ENCODE measurements at regions not wholly inside any gene's neighbourhood (a gene's known extent, or its start where the extent isn't known, plus 50 kb on each side); places are given as distances from the start of the nearest gene placed in this dataset.

DNA sequence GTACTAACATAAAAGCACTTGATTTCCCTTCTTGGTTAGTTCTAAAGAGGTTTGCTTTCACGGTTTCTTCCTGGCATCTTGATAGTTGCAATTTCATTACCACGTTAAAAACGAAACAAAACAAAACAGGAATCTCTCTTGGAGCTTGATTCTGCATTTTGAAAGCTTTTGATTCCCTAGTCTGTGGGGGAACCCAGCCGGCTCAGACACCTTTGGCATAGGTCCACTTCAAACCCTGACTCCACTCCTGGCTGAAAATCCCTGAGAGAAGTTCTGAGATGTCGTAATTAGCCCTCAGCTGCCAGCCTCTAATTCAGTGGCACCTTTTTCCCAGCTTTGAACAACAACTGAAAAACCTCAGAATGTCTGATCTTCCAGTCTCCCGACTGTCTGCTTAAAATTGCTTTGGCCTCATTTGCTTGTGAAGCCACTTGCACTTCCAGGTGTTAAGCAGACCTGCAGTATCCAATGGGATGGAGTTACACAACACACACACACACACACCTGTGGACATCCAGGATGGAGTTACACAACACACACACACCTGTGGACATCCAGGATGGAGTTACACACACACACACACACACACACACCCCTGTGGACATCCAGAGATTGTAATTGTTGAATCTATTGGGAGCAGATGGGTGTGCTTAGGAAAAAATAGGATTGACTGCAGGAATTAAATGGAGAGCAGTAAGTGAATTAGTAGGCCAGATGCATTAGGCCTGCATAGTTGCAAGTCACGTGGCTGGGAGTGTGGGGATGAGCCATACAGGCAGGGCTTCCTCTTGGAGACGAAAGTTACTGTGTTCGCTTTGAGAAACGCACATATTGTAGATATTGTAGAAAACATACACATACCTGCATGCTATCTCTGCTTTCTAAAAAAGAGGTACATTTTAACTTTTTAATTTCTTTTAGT is 285.6 kb upstream of the FMN2 start:
- TF ChIP-seq, protein P1, sequence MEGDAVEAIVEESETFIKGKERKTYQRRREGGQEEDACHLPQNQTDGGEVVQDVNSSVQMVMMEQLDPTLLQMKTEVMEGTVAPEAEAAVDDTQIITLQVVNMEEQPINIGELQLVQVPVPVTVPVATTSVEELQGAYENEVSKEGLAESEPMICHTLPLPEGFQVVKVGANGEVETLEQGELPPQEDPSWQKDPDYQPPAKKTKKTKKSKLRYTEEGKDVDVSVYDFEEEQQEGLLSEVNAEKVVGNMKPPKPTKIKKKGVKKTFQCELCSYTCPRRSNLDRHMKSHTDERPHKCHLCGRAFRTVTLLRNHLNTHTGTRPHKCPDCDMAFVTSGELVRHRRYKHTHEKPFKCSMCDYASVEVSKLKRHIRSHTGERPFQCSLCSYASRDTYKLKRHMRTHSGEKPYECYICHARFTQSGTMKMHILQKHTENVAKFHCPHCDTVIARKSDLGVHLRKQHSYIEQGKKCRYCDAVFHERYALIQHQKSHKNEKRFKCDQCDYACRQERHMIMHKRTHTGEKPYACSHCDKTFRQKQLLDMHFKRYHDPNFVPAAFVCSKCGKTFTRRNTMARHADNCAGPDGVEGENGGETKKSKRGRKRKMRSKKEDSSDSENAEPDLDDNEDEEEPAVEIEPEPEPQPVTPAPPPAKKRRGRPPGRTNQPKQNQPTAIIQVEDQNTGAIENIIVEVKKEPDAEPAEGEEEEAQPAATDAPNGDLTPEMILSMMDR (conservative IDR thresholded peaks at IDR 0.05): no peak
- peak overlapping the region; percentile 21; the same call in 1 of the 2 replicates for H3K27ac ChIP-seq

DNA sequence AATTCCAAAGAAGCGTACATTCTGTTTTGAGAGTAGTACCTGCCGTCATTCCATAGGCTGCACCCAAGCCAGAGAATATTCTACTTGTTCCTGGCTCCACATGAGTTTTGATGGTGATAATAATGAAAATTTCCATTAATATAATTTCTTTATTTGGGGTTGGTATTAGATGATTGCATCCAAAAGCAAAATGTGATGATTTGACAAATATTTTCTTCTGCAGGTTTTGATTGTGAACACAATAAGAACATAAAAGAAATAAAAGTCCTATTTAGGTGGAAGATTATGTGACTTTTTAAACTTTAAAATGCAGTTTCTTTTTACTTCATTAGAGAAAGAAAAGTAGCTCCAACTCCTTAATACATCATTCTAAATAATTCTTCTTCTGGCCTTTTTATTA is 284.8 kb upstream of the FMN2 start:
- no peak overlapping the region for H3K27ac ChIP-seq
- TF ChIP-seq, protein P1 (conservative IDR thresholded peaks at IDR 0.05): no peak

DNA sequence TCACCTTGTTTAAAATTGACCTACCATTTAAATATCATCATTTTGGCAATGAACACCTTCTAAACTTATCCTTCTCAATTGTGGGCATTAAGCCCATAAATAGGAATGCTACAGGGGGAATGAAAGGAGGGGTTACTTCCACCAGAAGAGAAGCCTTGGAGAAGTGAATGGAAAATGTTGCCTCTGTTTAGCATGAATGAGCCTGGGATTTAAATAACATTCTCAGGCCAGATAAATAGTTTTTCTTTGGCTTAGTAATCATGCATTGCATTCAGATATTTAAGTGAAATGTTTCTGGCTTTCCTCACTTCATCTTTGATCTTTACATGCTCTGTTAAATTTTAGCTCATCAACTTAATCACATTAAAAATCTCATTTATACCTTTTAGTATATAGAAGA is 284.3 kb upstream of the FMN2 start:
- H3K27ac ChIP-seq: no peak overlapping the region
- TF ChIP-seq, protein P1 (conservative IDR thresholded peaks at IDR 0.05): no peak

DNA sequence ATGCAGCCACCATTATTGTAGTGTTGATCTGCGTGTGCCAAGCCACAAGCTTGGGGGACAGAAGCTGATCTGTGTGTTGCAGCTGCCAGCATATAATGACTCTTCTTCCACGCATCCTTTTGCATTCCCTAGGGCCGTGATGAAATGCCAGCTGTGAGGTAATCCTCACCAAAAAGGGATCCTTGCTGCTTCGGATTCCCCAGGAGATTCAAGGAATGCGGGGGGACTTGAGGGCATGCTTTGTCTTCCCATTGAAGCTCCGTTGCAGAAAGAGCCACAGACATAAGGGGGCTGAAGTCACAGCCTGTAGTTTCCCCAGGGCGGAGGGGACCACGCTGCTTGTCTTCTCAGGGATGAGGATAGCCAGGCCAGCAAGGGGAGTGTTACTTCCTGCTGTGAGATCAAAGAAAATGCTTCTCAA is 281.6 kb upstream of the FMN2 start:
- TF ChIP-seq, protein P1 (conservative IDR thresholded peaks at IDR 0.05): no peak
- H3K27ac ChIP-seq: no peak overlapping the region

DNA sequence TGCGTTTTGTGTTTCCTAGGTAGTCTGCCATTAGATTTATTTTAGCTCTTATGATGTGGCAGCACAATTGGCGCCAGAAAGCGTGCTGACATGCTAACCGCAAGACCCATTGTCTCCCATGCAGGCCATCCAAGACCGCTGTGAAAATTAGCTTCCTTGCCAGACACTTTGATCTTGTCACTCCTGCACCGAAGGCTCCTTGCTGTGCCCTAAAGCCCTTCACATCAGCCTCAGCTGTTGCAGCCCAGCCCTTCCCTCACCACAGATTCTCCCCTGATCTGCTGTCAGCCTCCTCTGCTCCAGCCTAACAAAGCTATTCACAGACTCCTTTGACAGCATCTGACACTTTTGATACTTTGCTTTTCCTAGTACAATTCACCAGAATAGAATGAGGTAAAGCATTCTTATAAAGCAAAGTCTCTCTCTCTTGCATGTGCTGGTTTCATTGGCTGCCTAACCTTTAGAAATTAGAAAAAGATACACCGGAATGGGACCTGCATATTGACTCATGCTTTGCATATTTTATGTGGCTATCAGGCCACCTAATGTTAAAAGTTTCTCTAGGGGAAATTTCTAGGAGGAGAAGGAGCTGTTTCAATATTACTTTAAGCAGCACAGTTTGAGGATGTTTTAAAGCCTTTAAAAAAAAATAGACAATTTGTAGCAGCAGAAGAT is 280.3 kb upstream of the FMN2 start:
- TF ChIP-seq, protein P1 (conservative IDR thresholded peaks at IDR 0.05): no peak
- H3K27ac ChIP-seq: no peak overlapping the region

DNA sequence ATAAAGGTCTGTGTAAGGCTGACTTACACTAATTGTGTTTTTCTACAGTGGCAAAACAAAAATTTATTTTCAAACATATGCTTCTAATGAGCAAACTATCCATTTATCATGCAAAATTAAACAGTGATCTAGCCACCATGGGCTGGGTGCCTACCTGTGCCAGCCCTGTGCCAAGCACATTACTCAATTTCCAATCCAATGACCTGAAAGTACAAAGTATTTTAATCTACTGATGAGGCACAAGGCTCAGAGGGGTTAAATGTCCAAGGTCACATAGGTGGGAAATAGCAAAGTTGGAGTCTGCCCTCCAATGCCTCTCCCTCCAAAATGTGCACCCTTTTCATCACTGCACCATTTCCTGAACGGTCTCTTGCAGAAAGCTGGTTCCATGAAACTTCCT is 279.1 kb upstream of the FMN2 start:
- TF ChIP-seq, protein P1 (conservative IDR thresholded peaks at IDR 0.05): no peak
- H3K27ac ChIP-seq: no peak overlapping the region

DNA sequence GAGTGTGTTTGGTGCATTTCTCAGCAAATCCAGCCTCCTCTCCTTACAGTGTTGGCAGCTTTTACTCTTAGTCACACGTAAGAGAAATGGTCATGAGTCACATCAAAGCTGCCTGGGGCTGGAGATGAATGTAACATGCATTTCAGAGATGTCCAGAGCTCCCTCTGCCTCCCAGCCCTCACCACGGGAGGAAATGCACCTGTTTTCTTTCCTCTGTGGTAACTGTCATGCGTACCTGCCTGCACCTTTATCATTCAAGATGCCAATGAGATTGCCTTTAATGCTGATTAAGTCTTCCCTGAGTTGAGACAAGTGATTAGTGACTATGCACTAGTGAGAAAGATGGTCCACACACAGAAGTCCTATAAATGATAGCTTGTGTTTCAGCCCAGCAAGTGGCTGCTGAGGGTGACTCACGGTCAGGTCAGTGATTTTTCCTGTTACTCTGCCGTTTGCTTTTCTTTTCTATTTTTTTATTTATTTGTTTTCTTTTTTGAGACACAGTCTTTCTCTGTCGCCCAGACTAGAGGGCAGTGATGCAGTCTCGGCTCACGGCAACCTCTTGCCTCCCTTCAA is 277.3 kb upstream of the FMN2 start:
- TF ChIP-seq, protein P1 (conservative IDR thresholded peaks at IDR 0.05): no peak
- H3K27ac ChIP-seq: no peak overlapping the region
